Smooth muscle cell (in vitro differentiated cells): ENCODE measurements at regions not wholly inside any gene's neighbourhood (a gene's known extent, or its start where the extent isn't known, plus 50 kb on each side); places are given as distances from the start of the nearest gene placed in this dataset.

Source experiments
- DNase-seq: peaks from one replicate; lab custom pipeline; 2025; ENCODE audit not compliant: unreplicated experiment; lab: John Stamatoyannopoulos, UW
- H2AFZ ChIP-seq: fragments of 200-600 bp; sonication (generic); 2 replicates; pipeline ENCODE4 v1.6.0; 2016; ENCODE audit warnings: antibody characterized with exemption, low read depth, mild to moderate bottlenecking
- H3F3A ChIP-seq: fragments of 200-600 bp; sonication (generic); 2 replicates; pipeline ENCODE4 v1.6.0; 2017; ENCODE audit warnings: antibody characterized with exemption, low read depth
- H3K27ac ChIP-seq: fragments of 200-600 bp; sonication (generic); 2 replicates; pipeline ENCODE4 v1.5.1; 2016; ENCODE audit warnings: low read depth, mild to moderate bottlenecking
- H3K27me3 ChIP-seq: fragments of 200-600 bp; sonication (generic); 2 replicates; pipeline ENCODE4 v1.6.1; 2016; ENCODE audit warnings: low read depth, mild to moderate bottlenecking
- H3K36me3 ChIP-seq: fragments of 200-600 bp; sonication (generic); 2 replicates; pipeline ENCODE4 v1.5.1; 2016; ENCODE audit warnings: low read depth
- H3K4me1 ChIP-seq: fragments of 200-600 bp; sonication (generic); 2 replicates; pipeline ENCODE4 v1.5.1; 2016; ENCODE audit warnings: low read depth
- H3K4me2 ChIP-seq: fragments of 200-600 bp; sonication (generic); 2 replicates; pipeline ENCODE4 v1.6.0; 2016; ENCODE audit warnings: mild to moderate bottlenecking
- H3K4me3 ChIP-seq: fragments of 200-600 bp; sonication (generic); 2 replicates; pipeline ENCODE4 v1.5.1; 2016; ENCODE audit warnings: mild to moderate bottlenecking
- H3K79me2 ChIP-seq: fragments of 200-600 bp; sonication (generic); 2 replicates; pipeline ENCODE4 v1.6.0; 2016; ENCODE audit warnings: low read depth, mild to moderate bottlenecking
- H3K9ac ChIP-seq: fragments of 200-600 bp; sonication (generic); 2 replicates; pipeline ENCODE4 v1.6.0; 2016; ENCODE audit warnings: low read depth
- H3K9me3 ChIP-seq: fragments of 200-600 bp; sonication (generic); replicated peaks from 2 replicates; pipeline ENCODE4 v1.5.1; 2016; ENCODE audit warnings: low read depth
- H4K20me1 ChIP-seq: fragments of 200-600 bp; sonication (generic); 2 replicates; pipeline ENCODE4 v1.6.0; 2016; ENCODE audit warnings: low read depth
- CTCF ChIP-seq: fragments of 200-600 bp; sonication (generic); IDR thresholded peaks from 2 replicates; pipeline ENCODE4 v1.5.1; 2017; ENCODE audit warnings: borderline replicate concordance, mild to moderate bottlenecking, antibody characterized with exemption; ENCODE audit not compliant: insufficient read depth, poor library complexity, severe bottlenecking
- WGBS: methylation state at CpG from one replicate; pipeline ENCODE4 v1.1.7; 2016; ENCODE audit warnings: low lambda C conversion rate; 5-methylcytosine and 5-hydroxymethylcytosine counted together

- no peak for DNase-seq
- 84% methylated on average over 8 of the region's 8 CpGs for WGBS
These were observed 54.2 kb upstream of the MAFB start for GRCh38 chr20:40743141-40743775.

GRCh38 chr20:40744072-40744817 lies 55.2 kb upstream of the MAFB start:
- no peak overlapping the region for H3K27ac ChIP-seq
- H3K79me2 ChIP-seq = no peaks in the 10 kb centered on the region
- no peak overlapping the region for H2AFZ ChIP-seq
- no peak for TF ChIP-seq CTCF
- no peak overlapping the region for H3K9ac ChIP-seq
- no peak overlapping the region for H3K4me2 ChIP-seq
- no peaks in the 10 kb centered on the region for H3K4me1 ChIP-seq
- no peaks in the 10 kb centered on the region for H3K9me3 ChIP-seq
- peaks cover 18% of the 10 kb centered on the region for H3K27me3 ChIP-seq
- 79% methylated on average over 15 of the region's 15 CpGs for WGBS
- no peaks in the 10 kb centered on the region for H3K36me3 ChIP-seq
- no peak for DNase-seq
- no peaks in the 10 kb centered on the region for H3F3A ChIP-seq
- H3K4me3 ChIP-seq = no peak overlapping the region
- no peaks in the 10 kb centered on the region for H4K20me1 ChIP-seq

More at GRCh38 chr20:40743141-40743775, 54.2 kb upstream of the MAFB start:
- Histone ChIP-seq H3K4me2 (no peak overlapping the region), H4K20me1 (no peaks in the 10 kb centered on the region), H3K4me3 (no peak overlapping the region), H3K4me1 (no peaks in the 10 kb centered on the region), H2AFZ (no peak overlapping the region), H3K27me3 (peaks cover 24% of the 10 kb centered on the region), H3K79me2 (no peaks in the 10 kb centered on the region), H3K9ac (no peak overlapping the region), H3K9me3 (no peaks in the 10 kb centered on the region), H3K27ac (no peak overlapping the region), H3F3A (no peaks in the 10 kb centered on the region), H3K36me3 (no peaks in the 10 kb centered on the region)
- no peak for TF ChIP-seq CTCF

- H3K27me3 ChIP-seq = peaks cover 13% of the 10 kb centered on the region
- no peaks in the 10 kb centered on the region for H3K36me3 ChIP-seq
- H3K9me3 ChIP-seq = no peaks in the 10 kb centered on the region
- no peaks in the 10 kb centered on the region for H3F3A ChIP-seq
- no peaks in the 10 kb centered on the region for H4K20me1 ChIP-seq
- no peak overlapping the region for H3K4me2 ChIP-seq
- H2AFZ ChIP-seq = no peak overlapping the region
- H3K79me2 ChIP-seq = no peaks in the 10 kb centered on the region
- H3K4me1 ChIP-seq = no peaks in the 10 kb centered on the region
- H3K27ac ChIP-seq = no peak overlapping the region
- no peak overlapping the region for H3K4me3 ChIP-seq
- no peak overlapping the region for H3K9ac ChIP-seq
- whole genome bisulfite sequencing = 85% methylated on average over 3 of the region's 3 CpGs
- TF ChIP-seq CTCF = no peak
- no peak for DNase-seq
These were observed 55.8 kb upstream of the MAFB start for GRCh38 chr20:40744818-40745175.
